Glomerular visceral epithelial cell (primary cell): ENCODE measurements at regions not wholly inside any gene's neighbourhood (a gene's known extent, or its start where the extent isn't known, plus 50 kb on each side); places are given as distances from the start of the nearest gene placed in this dataset.
A peak's percentile ranks its signal among the peaks of the same experiment; 100 is the strongest.

Source experiments
- DNase-seq: peaks from one replicate; pipeline ENCODE4 v3.0.0-alpha.2; 2016; ENCODE audit errors: extremely low spot score

- DNase-seq = peak; percentile 68
Observed at GRCh38 chr3:87333393-87333892, 57.1 kb upstream of the POU1F1 start.

GRCh38 chr3:87332789-87333188 is 56.4 kb upstream of the POU1F1 start:
- DNase-seq = no peak

- no peak for DNase-seq
Observed at GRCh38 chr3:87329065-87329464, 52.7 kb upstream of the POU1F1 start.
